PC-9 (cell line): ENCODE measurements at regions not wholly inside any gene's neighbourhood (a gene's known extent, or its start where the extent isn't known, plus 50 kb on each side); places are given as distances from the start of the nearest gene placed in this dataset.
A peak's percentile ranks its signal among the peaks of the same experiment; 100 is the strongest.

ENCODE experiments used
- BruUV-seq: library from RNA; stranded (reverse); fragments of 400-500 nt; replicated peaks from 2 replicates; lab custom pipeline; 2021; lab: Mats Ljungman, UMichigan
- CTCF ChIA-PET: fragments of 300-600 bp; sonication (Branson Sonifier 250); formaldehyde crosslinking; loops from one replicate; lab custom pipeline; 2022; ENCODE audit warnings: antibody characterized with exemption; lab: Charles Lee
- POLR2A ChIA-PET: fragments of 300-600 bp; sonication (Branson Sonifier 250); formaldehyde crosslinking; loops from one replicate; lab custom pipeline; 2022; ENCODE audit warnings: antibody characterized with exemption; ENCODE audit not compliant: unreplicated experiment; lab: Charles Lee
- DNase-seq, 2 experiments: peaks; one replicate each; pipeline versions ENCODE4 v3.0.0 to v3.0.0-alpha.2; 2015 to 2022; ENCODE audit warnings: mixed read lengths in 1 of 2
- H2AFZ ChIP-seq: fragments of 200-600 bp; sonication (generic); 2 replicates; pipeline ENCODE4 v1.8.1; 2017; ENCODE audit warnings: antibody characterized with exemption
- H3F3A ChIP-seq: fragments of 200-600 bp; sonication (generic); 2 replicates; pipeline ENCODE4 v1.8.1; 2017; ENCODE audit warnings: antibody characterized with exemption, mild to moderate bottlenecking, low read depth; ENCODE audit not compliant: insufficient read depth
- H3K27ac ChIP-seq: fragments of 200-600 bp; sonication (generic); 2 replicates; pipeline ENCODE4 v1.6.1; 2016; ENCODE audit warnings: mixed run types
- H3K27me3 ChIP-seq: fragments of 200-600 bp; sonication (generic); 2 replicates; pipeline ENCODE4 v1.6.1; 2016; ENCODE audit warnings: low read depth, mixed run types; ENCODE audit not compliant: insufficient read depth
- H3K36me3 ChIP-seq: fragments of 200-600 bp; sonication (generic); 2 replicates; pipeline ENCODE4 v1.6.1; 2016; ENCODE audit warnings: low read depth, mixed run types
- H3K4me1 ChIP-seq: fragments of 200-600 bp; sonication (generic); replicated peaks from 2 replicates; pipeline ENCODE4 v1.6.1; 2016; ENCODE audit warnings: mixed run types; ENCODE audit not compliant: insufficient read depth
- H3K4me2 ChIP-seq: fragments of 200-600 bp; sonication (generic); 2 replicates; pipeline ENCODE4 v1.6.1; 2017; ENCODE audit warnings: mixed run types
- H3K4me3 ChIP-seq: fragments of 200-600 bp; sonication (generic); 2 replicates; pipeline ENCODE4 v1.6.1; 2016; ENCODE audit warnings: mixed run types
- H3K79me2 ChIP-seq: fragments of 200-600 bp; sonication (generic); 2 replicates; pipeline ENCODE4 v1.6.1; 2017; ENCODE audit warnings: low read depth, mixed run types
- H3K9me2 ChIP-seq: fragments of 200-600 bp; sonication (generic); 2 replicates; pipeline ENCODE4 v1.8.1; 2017; ENCODE audit warnings: mild to moderate bottlenecking; ENCODE audit not compliant: insufficient read depth
- H3K9me3 ChIP-seq: fragments of 200-600 bp; sonication (generic); 2 replicates; pipeline ENCODE4 v1.8.1; 2016; ENCODE audit warnings: low read depth; ENCODE audit not compliant: insufficient read depth
- H4K20me1 ChIP-seq: fragments of 200-600 bp; sonication (generic); 2 replicates; pipeline ENCODE4 v1.8.1; 2017; ENCODE audit not compliant: insufficient read depth
- EZH2 ChIP-seq: fragments of 200-600 bp; sonication (generic); IDR thresholded peaks from 2 replicates; pipeline ENCODE4 v1.8.0; 2017; ENCODE audit warnings: antibody characterized with exemption, low read depth
- intact Hi-C: fragments of 100-400 bp; cut with micrococcal nuclease; formaldehyde crosslinking; loops from one replicate; pipeline ENCODE4 v1.10.0; 2022; ENCODE audit not compliant: unreplicated experiment
- TF ChIP-seq, protein P1 (sequence below): fragments of 200-600 bp; sonication (generic); conservative IDR thresholded peaks from 2 replicates; pipeline ENCODE4 v1.6.1; 2017; ENCODE audit warnings: mixed run types, antibody characterized with exemption, mild to moderate bottlenecking, moderate library complexity

DNA sequence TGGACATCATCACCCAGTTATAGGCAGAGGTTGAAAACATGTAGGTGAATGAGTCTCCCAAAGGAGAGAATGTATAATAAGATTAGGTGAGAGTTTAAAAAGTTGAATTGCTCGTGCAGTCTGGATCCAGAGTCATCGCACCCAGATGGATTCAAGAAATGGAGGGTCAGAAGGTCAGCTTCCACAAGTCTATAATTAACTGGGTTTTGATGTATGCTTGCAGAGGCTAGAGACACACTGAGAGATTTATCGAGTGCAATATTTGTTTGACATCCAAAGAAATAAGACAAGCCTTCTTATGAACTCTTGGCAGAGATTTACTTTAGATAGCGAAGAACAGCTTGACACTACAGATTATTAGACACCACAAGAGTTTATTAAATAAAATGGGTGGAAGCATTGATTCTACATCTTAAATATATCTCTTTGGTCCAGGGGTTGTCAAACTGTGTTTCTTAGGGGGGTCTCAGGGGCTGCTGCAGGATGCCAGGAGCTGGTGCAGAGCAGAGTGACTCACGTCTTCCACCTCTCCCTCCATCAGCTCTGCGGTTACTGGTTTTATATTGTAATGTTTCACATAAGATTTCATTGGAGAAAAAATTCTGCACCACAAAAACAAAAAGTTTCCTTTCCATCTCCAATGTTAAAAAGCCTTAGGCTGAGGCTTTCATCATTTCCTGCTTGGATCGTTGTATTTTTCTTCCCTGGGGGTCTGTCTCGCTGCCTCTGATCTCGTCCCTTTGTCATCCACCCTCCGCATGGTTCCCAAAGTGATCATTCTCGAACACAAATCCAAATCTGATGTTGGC lies 176.2 kb upstream of the AHI1 start:
- Histone ChIP-seq H3F3A (no peaks in the 10 kb centered on the region), H4K20me1 (no peaks in the 10 kb centered on the region), H3K36me3 (no peaks in the 10 kb centered on the region), H3K27ac (no peak overlapping the region), H3K9me3 (no peaks in the 10 kb centered on the region), H3K4me2 (no peak overlapping the region), H3K4me3 (no peak overlapping the region), H3K4me1 (no peaks in the 10 kb centered on the region), H3K27me3 (no peaks in the 10 kb centered on the region), H2AFZ (no peak overlapping the region), H3K79me2 (no peaks in the 10 kb centered on the region), H3K9me2 (0 out of 2 replicates have a peak, but pooled peaks cover 6% of the 10 kb centered on the region)
- no peak for TF ChIP-seq EZH2
- TF ChIP-seq, protein P1, sequence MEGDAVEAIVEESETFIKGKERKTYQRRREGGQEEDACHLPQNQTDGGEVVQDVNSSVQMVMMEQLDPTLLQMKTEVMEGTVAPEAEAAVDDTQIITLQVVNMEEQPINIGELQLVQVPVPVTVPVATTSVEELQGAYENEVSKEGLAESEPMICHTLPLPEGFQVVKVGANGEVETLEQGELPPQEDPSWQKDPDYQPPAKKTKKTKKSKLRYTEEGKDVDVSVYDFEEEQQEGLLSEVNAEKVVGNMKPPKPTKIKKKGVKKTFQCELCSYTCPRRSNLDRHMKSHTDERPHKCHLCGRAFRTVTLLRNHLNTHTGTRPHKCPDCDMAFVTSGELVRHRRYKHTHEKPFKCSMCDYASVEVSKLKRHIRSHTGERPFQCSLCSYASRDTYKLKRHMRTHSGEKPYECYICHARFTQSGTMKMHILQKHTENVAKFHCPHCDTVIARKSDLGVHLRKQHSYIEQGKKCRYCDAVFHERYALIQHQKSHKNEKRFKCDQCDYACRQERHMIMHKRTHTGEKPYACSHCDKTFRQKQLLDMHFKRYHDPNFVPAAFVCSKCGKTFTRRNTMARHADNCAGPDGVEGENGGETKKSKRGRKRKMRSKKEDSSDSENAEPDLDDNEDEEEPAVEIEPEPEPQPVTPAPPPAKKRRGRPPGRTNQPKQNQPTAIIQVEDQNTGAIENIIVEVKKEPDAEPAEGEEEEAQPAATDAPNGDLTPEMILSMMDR = no peak
- ChIA-PET POLR2A (no interaction called here), CTCF (no interaction called here)
- no peak for DNase-seq
- BruUV-seq = no TSS peak
- intact Hi-C loops = no loop called here

DNA sequence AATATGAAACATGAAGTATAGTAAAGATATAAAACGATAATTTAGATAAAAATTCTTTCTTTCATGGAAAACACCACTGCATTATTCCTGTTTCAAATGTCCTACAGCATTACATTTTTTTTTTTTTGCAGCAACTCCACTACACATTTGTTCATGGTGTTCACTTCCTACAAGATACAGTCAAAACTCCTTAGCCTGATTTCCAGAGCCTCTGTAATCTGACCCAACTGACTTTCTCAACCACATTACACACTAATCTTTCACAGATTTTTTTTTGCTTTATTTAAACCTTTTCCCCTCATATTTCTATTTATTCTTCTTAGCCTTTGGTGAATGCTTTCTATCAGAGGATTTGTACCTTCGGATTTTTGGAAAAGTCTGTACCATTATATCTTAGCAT lies 176.5 kb upstream of the PDE7B start:
- no peaks in the 10 kb centered on the region for H3K36me3 ChIP-seq
- H4K20me1 ChIP-seq = no peaks in the 10 kb centered on the region
- H3K4me3 ChIP-seq = no peak overlapping the region
- ChIA-PET CTCF (no interaction called here), POLR2A (no interaction called here)
- BruUV-seq = no TSS peak
- peak overlapping the region; percentile 61; the same call in 1 of the 2 replicates for H2AFZ ChIP-seq
- no peak overlapping the region for H3K27ac ChIP-seq
- no peak for TF ChIP-seq EZH2
- TF ChIP-seq, protein P1 = no peak
- intact Hi-C loops = no loop called here
- no peak for DNase-seq
- no peaks in the 10 kb centered on the region for H3K9me3 ChIP-seq
- no peaks in the 10 kb centered on the region for H3K27me3 ChIP-seq
- no peaks in the 10 kb centered on the region for H3K79me2 ChIP-seq
- H3K9me2 ChIP-seq = 0 out of 2 replicates have a peak, but pooled peaks cover 2% of the 10 kb centered on the region
- H3F3A ChIP-seq = no peaks in the 10 kb centered on the region
- no peak overlapping the region for H3K4me2 ChIP-seq
- no peaks in the 10 kb centered on the region for H3K4me1 ChIP-seq

DNA sequence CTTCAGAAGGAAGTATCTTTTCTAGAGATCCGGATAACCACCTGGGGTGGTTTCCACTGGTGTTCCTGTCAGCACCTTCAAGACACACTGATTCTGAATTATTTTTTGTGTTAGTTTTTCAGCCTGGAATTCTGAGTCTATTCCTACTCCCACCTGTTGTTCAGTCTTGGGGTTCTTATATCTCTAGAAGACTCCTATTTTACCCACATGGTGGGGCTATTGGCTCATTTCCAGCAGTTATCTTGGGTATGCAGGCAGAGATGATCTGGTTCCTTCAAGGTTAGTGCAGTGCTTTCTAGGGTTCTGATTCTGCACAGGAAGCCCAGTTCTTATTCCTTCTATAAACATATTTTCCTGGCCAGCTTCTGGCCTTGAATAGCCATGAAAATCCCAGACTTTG lies 175.6 kb upstream of the PDE7B start:
- H3K4me3 ChIP-seq = no peak overlapping the region
- no peaks in the 10 kb centered on the region for H3K36me3 ChIP-seq
- H2AFZ ChIP-seq = no peak overlapping the region
- ChIA-PET POLR2A (no interaction called here), CTCF (no interaction called here)
- no peaks in the 10 kb centered on the region for H3K79me2 ChIP-seq
- DNase-seq = no peak
- H3K4me1 ChIP-seq = peaks cover under 1% of the 10 kb centered on the region; the same call in 1 of the 2 replicates
- H3K27ac ChIP-seq = no peak overlapping the region
- no peaks in the 10 kb centered on the region for H3K9me3 ChIP-seq
- TF ChIP-seq, protein P1 = peak; percentile 57; the same call in 1 of the 2 replicates
- no peak for TF ChIP-seq EZH2
- H3K4me2 ChIP-seq = no peak overlapping the region
- intact Hi-C loops = loop anchor here (1.0 kb wide), 1 partner anchor 550 kb away; no protein-coding TSS in a partner anchor
- no peaks in the 10 kb centered on the region for H3K27me3 ChIP-seq
- H3F3A ChIP-seq = no peaks in the 10 kb centered on the region
- H4K20me1 ChIP-seq = no peaks in the 10 kb centered on the region
- H3K9me2 ChIP-seq = no peaks in the 10 kb centered on the region
- BruUV-seq = no TSS peak
